ENCODE measurements at regions not wholly inside any gene's neighbourhood (a gene's known extent, or its start where the extent isn't known, plus 50 kb on each side); places are given as distances from the start of the nearest gene placed in this dataset.

GRCh38 chr16:60811051-60811608 lies 1225.1 kb downstream of the CDH8 start:
- no peaks in the 10 kb centered on the region; a peak in 1 of 5 replicates for H3K27me3 ChIP-seq (ENCODE audit: control insufficient read depth in 1 of 2, insufficient read depth in 2 of 2, low read length in 2 of 2)
- no peak overlapping the region for H3K4me3 ChIP-seq (replicated peaks in 1 of 3; ENCODE audit: insufficient read depth in 1 of 3, low read depth in 2 of 3, low read length in 3 of 3)
- TF ChIP-seq ZFP62 (CRISPR knock-in tag; IDR thresholded peaks at IDR 0.05) (no peak), REST (IDR thresholded peaks at IDR 0.05; ENCODE audit: borderline replicate concordance in 1 of 2, low read depth in 1 of 2, low read length in 2 of 2) (no peak), FLYWCH1 (CRISPR knock-in tag; IDR thresholded peaks at IDR 0.05) (no peak), ZSCAN31 (CRISPR knock-in tag; IDR thresholded peaks at IDR 0.05; ENCODE audit: low read depth) (no peak), GLI4 (CRISPR knock-in tag; IDR thresholded peaks at IDR 0.05; ENCODE audit: borderline replicate concordance) (no peak), RAD21 (CRISPR knock-in tag; IDR thresholded peaks at IDR 0.05) (no peak), ATF3 (CRISPR knock-in tag; IDR thresholded peaks at IDR 0.05) (no peak)
- TF ChIP-seq, protein P1, sequence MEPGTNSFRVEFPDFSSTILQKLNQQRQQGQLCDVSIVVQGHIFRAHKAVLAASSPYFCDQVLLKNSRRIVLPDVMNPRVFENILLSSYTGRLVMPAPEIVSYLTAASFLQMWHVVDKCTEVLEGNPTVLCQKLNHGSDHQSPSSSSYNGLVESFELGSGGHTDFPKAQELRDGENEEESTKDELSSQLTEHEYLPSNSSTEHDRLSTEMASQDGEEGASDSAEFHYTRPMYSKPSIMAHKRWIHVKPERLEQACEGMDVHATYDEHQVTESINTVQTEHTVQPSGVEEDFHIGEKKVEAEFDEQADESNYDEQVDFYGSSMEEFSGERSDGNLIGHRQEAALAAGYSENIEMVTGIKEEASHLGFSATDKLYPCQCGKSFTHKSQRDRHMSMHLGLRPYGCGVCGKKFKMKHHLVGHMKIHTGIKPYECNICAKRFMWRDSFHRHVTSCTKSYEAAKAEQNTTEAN (CRISPR knock-in tag; conservative IDR thresholded peaks at IDR 0.05): no peak
- ChIA-PET CTCF (ENCODE audit: low intra/inter-chr PET ratio, low total read pairs) (no interaction called here), POLR2A (no interaction called here)
- H2AFZ ChIP-seq (ENCODE audit: low read length): no peak overlapping the region
- DNase-seq (ENCODE audit: low spot score) (no peak), ATAC-seq (no peak), FAIRE-seq (no peak)
- H3K79me2 ChIP-seq (ENCODE audit: insufficient read depth, low read length): no peaks in the 10 kb centered on the region
- intact Hi-C loops (cut with micrococcal nuclease; ENCODE audit: unreplicated experiment): no loop called here
- no peak overlapping the region for H3K27ac ChIP-seq (ENCODE audit: extremely low read length, insufficient read depth, low read length)
- peaks cover 89% of the 10 kb centered on the region for H3K9me3 ChIP-seq (ENCODE audit: low read length)
- H4K20me1 ChIP-seq (ENCODE audit: insufficient read depth, low read length): no peaks in the 10 kb centered on the region
- BruUV-seq (replicated peaks): no TSS peak
- WGBS (ENCODE audit: low lambda C conversion rate): 14% methylated on average over 6 of the region's 6 CpGs
- no peak overlapping the region for H3K4me2 ChIP-seq (ENCODE audit: low read depth, low read length)
- H3K9ac ChIP-seq (ENCODE audit: insufficient read depth, low read depth, low read length): no peak overlapping the region
- in situ Hi-C loops (cut with HindIII; ENCODE audit: extremely low pct_ligation_motif_present, low pct_unique_long_range_greater_than_20kb): no loop called here
- no peaks in the 10 kb centered on the region for H3K4me1 ChIP-seq (ENCODE audit: insufficient read depth, low read length)
- H3K36me3 ChIP-seq (replicated peaks in 1 of 2; ENCODE audit: control insufficient read depth in 1 of 2, insufficient read depth in 2 of 2, low read length in 2 of 2): no peaks in the 10 kb centered on the region

Measured in HepG2 (cell line).